ENCODE measurements at regions not wholly inside any gene's neighbourhood (a gene's known extent, or its start where the extent isn't known, plus 50 kb on each side); places are given as distances from the start of the nearest gene placed in this dataset.
"Not testable (repeated sequence)": the region's sequence is repeated elsewhere in the genome, so short reads cannot be mapped to it uniquely, and the experiment has no call there.

DNA sequence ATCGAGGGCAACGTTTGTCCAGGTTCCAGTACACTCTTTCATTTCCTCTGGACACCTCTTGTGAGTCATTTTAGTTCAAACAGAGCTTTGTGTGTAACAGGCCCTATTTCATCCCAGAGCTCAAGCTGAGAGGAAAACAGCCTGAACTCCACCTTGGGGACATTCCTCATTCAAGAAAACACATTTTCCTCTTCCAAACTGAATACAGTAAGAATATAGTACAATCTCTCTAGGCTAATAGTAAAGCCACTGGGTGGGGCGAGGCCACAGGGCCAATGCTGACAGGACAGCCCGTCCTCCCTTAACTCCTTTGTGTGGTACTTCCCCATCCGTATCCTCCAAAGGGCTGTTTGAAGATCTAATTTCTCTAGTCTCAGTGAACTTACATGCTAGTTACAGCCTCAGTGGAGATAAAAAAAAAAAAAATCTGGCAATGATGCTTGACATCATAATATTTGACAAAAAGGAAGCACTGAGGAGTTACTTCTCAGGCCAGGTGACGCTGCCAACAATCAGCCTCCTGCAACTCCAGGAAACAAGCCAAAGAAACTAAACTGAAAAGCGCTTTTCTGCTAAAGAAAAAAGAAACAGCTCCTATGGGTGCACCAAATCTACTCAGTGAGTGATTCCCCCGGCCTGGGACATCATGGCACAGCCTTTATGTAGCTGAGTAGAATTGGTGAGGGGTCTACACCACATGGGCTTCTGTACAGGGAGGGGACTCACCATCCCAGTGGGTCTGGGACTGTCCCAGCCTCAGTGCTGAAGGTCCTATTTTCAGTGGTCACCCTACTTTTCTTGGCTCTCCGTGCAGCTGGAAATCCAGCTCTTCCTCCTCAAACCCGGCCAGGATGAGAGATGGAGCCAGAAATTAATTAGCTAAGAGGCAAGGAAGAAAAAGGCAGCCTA is 238.2 kb upstream of the NEBL start:
- no peak for DNase-seq (ENCODE audit: low spot score)

GRCh38 chr10:21134645-21135022 is 237.5 kb upstream of the NEBL start:
- no peak for DNase-seq (ENCODE audit: low spot score)

- no peak for DNase-seq (ENCODE audit: low spot score)
Observed at GRCh38 chr10:21130683-21131442, 233.8 kb upstream of the NEBL start.

DNA sequence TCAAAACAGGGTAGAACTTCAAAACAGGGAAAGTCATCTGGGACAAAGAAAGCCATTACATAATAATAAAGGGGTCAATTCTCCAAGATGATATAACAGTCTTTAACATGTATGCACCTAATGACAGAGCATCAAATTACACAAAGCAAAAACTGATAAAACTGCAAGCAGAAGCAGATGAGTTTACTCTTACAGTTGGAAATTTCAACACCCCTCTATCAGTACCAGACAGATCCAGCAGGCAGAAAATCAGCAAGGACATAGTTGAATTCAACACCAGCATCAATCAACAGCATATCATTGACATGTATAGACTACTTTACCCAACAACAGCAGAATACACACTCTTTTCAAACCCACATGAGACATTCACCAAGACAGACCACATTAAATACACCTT is 233.0 kb upstream of the NEBL start:
- no peak for DNase-seq (ENCODE audit: low spot score)

- no peak for DNase-seq (ENCODE audit: low spot score)
Observed at GRCh38 chr10:21125471-21126228, 228.5 kb upstream of the NEBL start.

- DNase-seq (ENCODE audit: low spot score) = no peak
Observed at GRCh38 chr10:21122907-21123306, 225.8 kb upstream of the NEBL start.

DNA sequence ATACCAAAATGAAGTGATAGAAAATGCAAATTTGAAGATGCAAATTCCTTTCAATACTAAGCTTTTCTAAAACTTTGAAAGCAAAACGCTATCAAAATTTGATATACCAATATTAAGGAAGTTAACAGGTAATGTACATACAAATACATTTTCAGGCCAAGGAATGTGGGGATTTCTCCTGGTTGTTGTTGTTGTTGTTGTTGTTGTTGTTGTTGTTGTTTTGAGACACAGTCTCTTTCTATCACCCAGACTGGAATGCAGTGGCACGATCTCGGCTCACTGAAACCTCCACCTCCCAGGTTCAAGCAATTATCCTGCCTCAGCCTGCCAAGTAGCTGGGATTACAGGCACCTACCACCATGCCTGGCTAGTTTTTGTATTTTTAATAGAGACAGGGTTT is 224.7 kb upstream of the NEBL start:
- not testable (repeated sequence) for DNase-seq (ENCODE audit: low spot score)

DNA sequence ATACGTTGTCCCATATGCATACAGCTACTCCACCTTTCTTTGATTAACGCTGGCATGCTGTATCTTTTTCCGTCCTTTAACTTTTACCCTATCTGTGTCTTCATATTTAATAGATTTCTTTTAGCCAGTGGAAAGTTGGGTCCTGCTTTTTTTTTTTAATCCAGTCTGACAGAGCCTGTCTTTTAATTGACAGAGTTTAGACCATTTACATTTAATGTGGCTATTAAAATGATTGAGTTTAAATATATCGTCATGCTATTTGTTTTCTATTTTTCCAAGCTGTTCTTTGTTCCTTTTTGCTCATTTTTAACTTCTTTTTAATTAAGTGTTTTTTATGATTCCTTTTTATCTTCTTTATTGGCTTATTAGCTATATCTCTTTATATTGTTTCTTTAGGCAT is 217.6 kb upstream of the NEBL start:
- DNase-seq (ENCODE audit: low spot score) = no peak

GRCh38 chr10:21110358-21110757 is 213.2 kb upstream of the NEBL start:
- no peak for DNase-seq (ENCODE audit: low spot score)

DNA sequence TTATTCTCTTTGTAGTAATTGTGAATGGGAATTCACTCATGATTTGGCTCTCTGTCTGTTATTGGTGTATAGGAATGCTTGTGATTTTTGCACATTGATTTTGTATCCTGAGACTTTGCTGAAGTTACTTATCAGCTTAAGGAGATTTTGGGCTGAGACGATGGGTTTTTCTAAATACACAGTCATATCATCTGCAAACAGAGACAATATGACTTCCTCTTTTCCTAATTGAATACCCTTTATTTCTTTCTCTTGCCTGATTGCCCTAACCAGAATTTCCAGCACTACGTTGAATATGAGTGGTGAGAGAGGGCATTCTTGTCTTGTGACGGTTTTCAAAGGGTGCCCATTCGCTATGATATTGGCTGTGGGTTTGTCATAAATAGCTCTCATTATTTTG is 209.8 kb upstream of the NEBL start:
- DNase-seq (ENCODE audit: low spot score) = not testable (repeated sequence)

GRCh38 chr10:21105331-21105730 is 208.2 kb upstream of the NEBL start:
- not testable (repeated sequence) for DNase-seq (ENCODE audit: low spot score)

GRCh38 chr10:21100871-21101514 is 203.9 kb upstream of the NEBL start:
- no peak for DNase-seq (ENCODE audit: low spot score)

DNA sequence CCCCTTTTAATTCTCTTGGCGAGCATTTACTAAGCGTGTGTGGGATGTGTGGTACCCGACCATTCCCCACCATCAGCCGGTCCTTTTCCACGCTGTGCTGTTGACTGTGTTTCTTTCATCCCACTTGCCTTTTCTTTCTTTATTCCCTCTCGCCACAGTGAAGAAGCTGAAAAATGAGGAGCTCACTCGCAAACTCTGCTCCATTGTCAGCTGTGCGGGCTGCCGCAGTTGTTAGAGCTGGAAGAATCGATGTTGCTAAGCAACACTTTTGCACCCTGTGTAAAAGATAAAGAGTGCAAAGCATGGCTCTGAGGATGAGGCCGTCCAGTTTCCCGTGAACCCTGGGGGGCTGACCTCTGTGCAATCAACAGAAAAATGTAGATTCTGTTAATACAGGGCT is 203.1 kb upstream of the NEBL start:
- DNase-seq (ENCODE audit: low spot score) = peak; percentile 55

DNA sequence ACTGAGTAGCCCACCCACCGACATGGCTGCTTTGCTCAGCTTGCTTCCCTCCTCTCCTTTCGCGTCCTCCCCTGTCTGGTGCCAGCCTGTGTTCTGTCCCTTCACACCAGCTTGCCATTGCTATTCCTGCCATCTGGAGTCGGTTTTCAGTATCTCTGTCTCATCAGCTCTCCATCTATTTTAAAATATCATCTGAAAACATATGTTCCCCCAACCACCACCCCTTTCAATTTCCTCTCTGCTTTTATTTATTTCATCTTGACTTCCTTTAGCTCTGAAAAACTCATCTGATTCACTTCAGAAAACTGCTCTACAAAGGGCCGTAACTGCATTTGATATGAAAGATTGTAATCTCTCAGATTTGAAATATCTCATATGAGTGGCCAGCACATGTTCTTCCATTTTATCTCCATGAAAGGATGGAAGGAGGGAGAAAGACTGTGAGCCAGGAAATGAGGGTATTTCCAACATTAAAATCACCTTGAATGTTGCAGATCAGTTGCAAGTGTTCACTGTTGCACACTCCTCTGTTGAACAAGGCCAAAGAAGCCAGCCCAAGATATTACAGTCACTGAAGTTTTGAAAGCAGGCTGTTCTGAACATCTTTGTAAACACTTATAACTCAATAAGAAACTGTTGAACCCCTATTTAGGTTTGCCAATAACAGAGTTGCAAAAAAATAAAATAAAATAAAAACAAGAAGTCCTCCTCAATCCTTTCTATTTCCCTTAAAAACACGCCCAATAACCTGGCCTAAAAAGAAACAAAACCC is 202.4 kb upstream of the NEBL start:
- no peak for DNase-seq (ENCODE audit: low spot score)

- DNase-seq (ENCODE audit: low spot score) = no peak
Observed at GRCh38 chr10:21097926-21098355, 200.8 kb upstream of the NEBL start.

DNA sequence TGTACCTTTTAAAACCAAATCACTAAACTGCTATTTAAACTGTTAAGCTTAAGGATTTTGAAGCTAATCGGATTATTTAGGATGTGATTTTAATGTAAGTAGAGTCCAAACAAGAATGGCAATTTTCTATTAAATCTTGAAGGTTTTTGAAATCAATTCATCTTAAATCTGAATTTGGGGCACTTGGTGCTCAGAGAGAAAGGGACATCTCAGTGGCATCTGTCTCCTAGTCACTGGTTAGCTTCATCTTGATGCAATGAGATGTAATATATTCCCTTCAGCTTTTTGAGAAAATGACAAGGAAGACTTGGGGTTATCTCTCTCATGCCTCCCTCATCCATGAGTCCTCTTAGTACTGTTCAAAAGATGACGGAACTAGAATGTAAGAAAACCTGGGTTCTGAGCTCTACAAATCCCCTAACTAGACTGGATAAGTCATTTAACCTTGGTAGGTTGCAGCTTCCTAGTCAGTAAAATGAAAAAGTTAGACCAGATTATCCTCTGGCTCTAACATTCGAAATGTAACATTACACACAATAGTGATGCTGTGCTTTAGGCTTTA is 198.5 kb upstream of the NEBL start:
- no peak for DNase-seq (ENCODE audit: low spot score)

GRCh38 chr10:21095073-21095472 is 198.0 kb upstream of the NEBL start:
- no peak for DNase-seq (ENCODE audit: low spot score)

- DNase-seq (ENCODE audit: low spot score) = no peak
Observed at GRCh38 chr10:21092683-21093524, 195.8 kb upstream of the NEBL start.

GRCh38 chr10:21090609-21091082 is 193.5 kb upstream of the NEBL start:
- no peak for DNase-seq (ENCODE audit: low spot score)

GRCh38 chr10:21087476-21087875 is 190.4 kb upstream of the NEBL start:
- DNase-seq (ENCODE audit: low spot score) = no peak
